A549 (cell line): ENCODE measurements at regions not wholly inside any gene's neighbourhood (a gene's known extent, or its start where the extent isn't known, plus 50 kb on each side); places are given as distances from the start of the nearest gene placed in this dataset.

Source experiments
- ATAC-seq, 2 experiments: fragments of 200-7000 bp in 1 of 2; fragments of >200 bp in 1 of 2; cut with Nextera tagmentation in 1 of 2; cut with Tn5 transposase in 1 of 2; 3 replicates each; pipeline versions ENCODE4 v1.8.0 to v1.9.1; 2018 to 2020; ENCODE audit warnings: mild to moderate bottlenecking in 1 of 2, moderate library complexity in 1 of 2
- CTCF ChIA-PET: fragments of 300-600 bp; sonication (Branson Sonifier 250); formaldehyde crosslinking; extraction: SDS; loops from one replicate; lab custom pipeline; 2021; ENCODE audit warnings: antibody characterized with exemption, inconsistent platforms; lab: Yijun Ruan, JAX
- POLR2A ChIA-PET: fragments of 350-600 bp; formaldehyde crosslinking; extraction: SDS; loops from one replicate; lab custom pipeline; 2021; ENCODE audit warnings: antibody characterized with exemption, inconsistent platforms; lab: Yijun Ruan, JAX
- DNase-seq, 2 experiments: peaks; one replicate each; pipeline versions ENCODE4 v3.0.0 to v3.0.0-alpha.2; 2011 to 2016; ENCODE audit warnings: low read depth in 1 of 2, low spot score in 1 of 2
- FAIRE-seq: peaks from 2 replicates; lab custom pipeline; 2011; peaks lifted over from hg19 to GRCh38; lab: Jason Lieb, UNC
- H3K27ac ChIP-seq, 2 experiments: fragments of >200 bp; sonication (Bioruptor Twin); formaldehyde crosslinking; 3 replicates each; pipeline ENCODE4 v1.5.1; 2016 to 2017
- H3K4me1 ChIP-seq: fragments of >200 bp; sonication (Bioruptor Twin); formaldehyde crosslinking; 3 replicates; pipeline ENCODE4 v1.6.1; 2016
- H3K4me2 ChIP-seq: fragments of >200 bp; sonication (Bioruptor Twin); formaldehyde crosslinking; 3 replicates; pipeline ENCODE4 v1.6.1; 2016
- H3K4me3 ChIP-seq: fragments of >200 bp; sonication (Bioruptor Twin); formaldehyde crosslinking; 3 replicates; pipeline ENCODE4 v1.5.1; 2016
- H3K9me3 ChIP-seq: fragments of >200 bp; sonication (Bioruptor Twin); formaldehyde crosslinking; 3 replicates; pipeline ENCODE4 v1.6.1; 2016
- BHLHE40 ChIP-seq: IDR thresholded peaks from 2 replicates; pipeline ENCODE4 v1.6.1; 2012; ENCODE audit warnings: low read depth, low read length, inconsistent platforms
- CBX8 ChIP-seq: fragments of 200-600 bp; sonication (generic); IDR thresholded peaks from 2 replicates; pipeline ENCODE4 v1.6.1; 2016
- CEBPB ChIP-seq, 2 experiments: fragments of >200 bp in 1 of 2; sonication (Bioruptor Twin) in 1 of 2; formaldehyde crosslinking in 1 of 2; IDR thresholded peaks; 2 replicates each; pipeline ENCODE4 v1.6.1; 2012 to 2016
- CHD4 ChIP-seq: fragments of 200-600 bp; sonication (generic); IDR thresholded peaks from 2 replicates; pipeline ENCODE4 v1.6.1; 2016; ENCODE audit warnings: antibody characterized with exemption, mild to moderate bottlenecking, borderline replicate concordance
- CTCF ChIP-seq: fragments of >200 bp; sonication (Bioruptor Twin); formaldehyde crosslinking; IDR thresholded peaks from 3 replicates; pipeline ENCODE4 v1.5.1; 2016
- E2F6 ChIP-seq: IDR thresholded peaks from 2 replicates; pipeline ENCODE4 v1.6.1; 2012; ENCODE audit warnings: low read depth, borderline replicate concordance
- ELK1 ChIP-seq: fragments of 150-350 bp; IDR thresholded peaks from 2 replicates; pipeline ENCODE4 v1.6.1; 2014; ENCODE audit warnings: low read depth, mild to moderate bottlenecking, low read length
- EP300 ChIP-seq, 2 experiments: fragments of >200 bp; sonication (Bioruptor Twin); formaldehyde crosslinking; IDR thresholded peaks; 2 replicates in 1 of 2; 3 replicates in 1 of 2; pipeline ENCODE4 v1.6.1; 2016 to 2017
- FOSB ChIP-seq: fragments of 250-450 bp; sonication (Bioruptor Pico); IDR thresholded peaks from 2 replicates; pipeline ENCODE4 v1.5.0; 2020; ENCODE audit warnings: mild to moderate bottlenecking, moderate library complexity
- FOSL2 ChIP-seq, 2 experiments: fragments of 450-650 bp in 1 of 2; fragments of >200 bp in 1 of 2; sonication (Bioruptor Twin) in 1 of 2; formaldehyde crosslinking; IDR thresholded peaks; 2 replicates each; pipeline versions ENCODE4 v1.5.0 to v1.6.1; 2016 to 2020; ENCODE audit warnings: mild to moderate bottlenecking in 1 of 2, moderate library complexity in 1 of 2
- FOXS1 ChIP-seq: fragments of 250-450 bp; sonication (Bioruptor Pico); IDR thresholded peaks from 2 replicates; pipeline ENCODE4 v1.5.0; 2020; ENCODE audit warnings: mild to moderate bottlenecking, moderate library complexity
- HEYL ChIP-seq: fragments of 250-450 bp; sonication (Bioruptor Pico); IDR thresholded peaks from 2 replicates; pipeline ENCODE4 v1.8.0; 2021; ENCODE audit warnings: mild to moderate bottlenecking, moderate library complexity
- HMGXB4 ChIP-seq: fragments of 250-450 bp; sonication (Bioruptor Pico); IDR thresholded peaks from 2 replicates; pipeline ENCODE4 v1.5.0; 2021; ENCODE audit warnings: mild to moderate bottlenecking, moderate library complexity, borderline replicate concordance
- HOXA7 ChIP-seq: fragments of 250-450 bp; sonication (Bioruptor Pico); IDR thresholded peaks from 2 replicates; pipeline ENCODE4 v1.5.0; 2020; ENCODE audit warnings: mild to moderate bottlenecking, moderate library complexity
- HOXB13 ChIP-seq: fragments of 250-450 bp; sonication (Bioruptor Pico); IDR thresholded peaks from 2 replicates; pipeline ENCODE4 v1.5.0; 2020; ENCODE audit warnings: low read depth, mild to moderate bottlenecking, moderate library complexity
- JUN ChIP-seq, 2 experiments: fragments of >200 bp; sonication (Bioruptor Twin); formaldehyde crosslinking; IDR thresholded peaks; 2 replicates in 1 of 2; 3 replicates in 1 of 2; pipeline ENCODE4 v1.6.1; 2016 to 2017
- JUNB ChIP-seq: fragments of >200 bp; sonication (Bioruptor Twin); formaldehyde crosslinking; IDR thresholded peaks from 2 replicates; pipeline ENCODE4 v1.6.1; 2016
- KDM1A ChIP-seq: fragments of 200-600 bp; sonication (generic); IDR thresholded peaks from 2 replicates; pipeline ENCODE4 v1.6.1; 2016; ENCODE audit warnings: low read depth, mild to moderate bottlenecking
- KDM5A ChIP-seq: fragments of 200-600 bp; sonication (generic); IDR thresholded peaks from 2 replicates; pipeline ENCODE4 v1.6.1; 2016; ENCODE audit warnings: antibody characterized with exemption, mild to moderate bottlenecking
- MAFK ChIP-seq: fragments of 450-650 bp; IDR thresholded peaks from 2 replicates; pipeline ENCODE4 v1.6.1; 2014; ENCODE audit not compliant: partially characterized antibody
- MAZ ChIP-seq: fragments of 150-350 bp; IDR thresholded peaks from 2 replicates; pipeline ENCODE4 v1.6.1; 2014; ENCODE audit warnings: antibody characterized with exemption, low read depth, low read length, borderline replicate concordance
- MYC ChIP-seq: IDR thresholded peaks from 2 replicates; pipeline ENCODE4 v1.6.1; 2012; ENCODE audit warnings: mild to moderate bottlenecking, inconsistent platforms, low read length, improper control_type of control experiment, borderline replicate concordance
- NR3C1 ChIP-seq: fragments of >200 bp; sonication (Bioruptor Twin); formaldehyde crosslinking; IDR thresholded peaks from 3 replicates; pipeline ENCODE4 v1.6.1; 2017
- PBX3 ChIP-seq: IDR thresholded peaks from 2 replicates; pipeline ENCODE4 v1.6.1; 2012
- PHF8 ChIP-seq: fragments of 200-600 bp; sonication (generic); IDR thresholded peaks from 2 replicates; pipeline ENCODE4 v1.6.1; 2016; ENCODE audit warnings: low read depth, mild to moderate bottlenecking, antibody characterized with exemption, moderate library complexity, borderline replicate concordance
- TP53 ChIP-seq: fragments of 250-450 bp; sonication (Bioruptor Pico); IDR thresholded peaks from 2 replicates; pipeline ENCODE4 v1.5.0; 2021; ENCODE audit warnings: mild to moderate bottlenecking, moderate library complexity
- ZC3H11A ChIP-seq: fragments of 450-650 bp; IDR thresholded peaks from 2 replicates; pipeline ENCODE4 v1.6.1; 2014; ENCODE audit warnings: antibody characterized with exemption, mild to moderate bottlenecking
- ZFP36 ChIP-seq: fragments of 450-650 bp; IDR thresholded peaks from 2 replicates; pipeline ENCODE4 v1.6.1; 2014; ENCODE audit warnings: borderline replicate concordance; ENCODE audit not compliant: partially characterized antibody
- ZSCAN20 ChIP-seq: fragments of 250-450 bp; sonication (Bioruptor Pico); IDR thresholded peaks from 2 replicates; pipeline ENCODE4 v1.8.0; 2022; ENCODE audit warnings: mild to moderate bottlenecking, moderate library complexity
- WGBS: methylation state at CpG from one replicate; pipeline ENCODE4 v1.1.6; 2017; ENCODE audit errors: missing lambda C conversion rate; 5-methylcytosine and 5-hydroxymethylcytosine counted together

GRCh38 chr2:19667536-19667949 is 234.2 kb downstream of the TTC32 start:
- peak overlapping the region in 1 of 2 experiments; percentile 30; a peak in 3 of 6 replicates for H3K27ac ChIP-seq

GRCh38 chr2:19667085-19667484 is 234.7 kb downstream of the TTC32 start:
- no peaks in the 10 kb centered on the region for H3K9me3 ChIP-seq
- WGBS: 36% methylated on average over 3 of the region's 3 CpGs
- ATAC-seq (peak; percentile 63 to 82; a peak in 5 of 6 replicates), FAIRE-seq (no peak), DNase-seq (peak; percentile 40 to 64)
- H3K27ac ChIP-seq: peak overlapping the region; percentile 34 to 53; a peak in 5 of 6 replicates
- no peak overlapping the region for H3K4me3 ChIP-seq
- CTCF ChIA-PET: interaction anchor here (0.6 to 3.9 kb wide), 29 partner anchors 9 to 917 kb away, joined by 3 to 30 read pairs (median 4); no protein-coding TSS in a partner anchor
- POLR2A ChIA-PET: no interaction called here
- no peak overlapping the region for H3K4me2 ChIP-seq
- peaks cover 14% of the 10 kb centered on the region; the same call in 2 of the 3 replicates for H3K4me1 ChIP-seq
- TF ChIP-seq KDM5A (no peak), PBX3 (no peak), ZSCAN20 (no peak), MAZ (no peak), FOSB (CRISPR knock-in tag) (no peak), HMGXB4 (CRISPR knock-in tag) (no peak), HOXB13 (no peak), CHD4 (no peak), HOXA7 (no peak), CTCF (peak; percentile 76), JUN (IDR thresholded peaks at IDR 0.05) (no peak), HEYL (no peak), ZC3H11A (no peak), NR3C1 (no peak), FOSL2 (IDR thresholded peaks at IDR 0.05) (no peak), FOSL2 (CRISPR knock-in tag; IDR thresholded peaks at IDR 0.05) (no peak), KDM1A (no peak), CEBPB (IDR thresholded peaks at IDR 0.05) (peak; percentile 77 to 83; a peak in 3 of 4 replicates), PHF8 (no peak), FOXS1 (CRISPR knock-in tag) (no peak), MAFK (no peak), CBX8 (no peak)

More at GRCh38 chr2:19667536-19667949, 234.2 kb downstream of the TTC32 start:
- H3K4me3 ChIP-seq: no peak overlapping the region
- H3K9me3 ChIP-seq: no peaks in the 10 kb centered on the region
- ChIA-PET POLR2A (no interaction called here), CTCF (interaction anchor here (0.6 to 3.9 kb wide), 26 partner anchors 9 to 917 kb away, joined by 3 to 30 read pairs (median 4); no protein-coding TSS in a partner anchor)
- no peak for DNase-seq
- 67% methylated on average over 8 of the region's 8 CpGs for WGBS
- TF ChIP-seq CHD4 (no peak), MAFK (no peak), TP53 (no peak), MYC (no peak), E2F6 (no peak), MAZ (no peak), ZFP36 (no peak), HOXA7 (no peak), ZSCAN20 (no peak), ELK1 (no peak), KDM1A (no peak), JUNB (no peak), EP300 (IDR thresholded peaks at IDR 0.05) (no peak), BHLHE40 (no peak), HOXB13 (no peak)
- ATAC-seq: peak in 1 of 2 experiments; percentile 41; a peak in 3 of 6 replicates
- no peak overlapping the region for H3K4me2 ChIP-seq
- peaks cover 18% of the 10 kb centered on the region; the same call in 2 of the 3 replicates for H3K4me1 ChIP-seq
- no peak for FAIRE-seq
